Mammary epithelial cell (primary cell): ENCODE measurements at regions not wholly inside any gene's neighbourhood (a gene's known extent, or its start where the extent isn't known, plus 50 kb on each side); places are given as distances from the start of the nearest gene placed in this dataset.

Experiments used
- EZH2 ChIP-seq: IDR thresholded peaks from 2 replicates; pipeline ENCODE4 v1.6.1; 2012; ENCODE audit warnings: low read length, inconsistent platforms, borderline replicate concordance
- TF ChIP-seq, protein P1 (sequence below), 2 donors: IDR thresholded peaks in 1 of 2; conservative IDR thresholded peaks in 1 of 2; 2 replicates each; pipeline ENCODE4 v1.5.1; 2011 to 2012; ENCODE audit warnings: inconsistent platforms in 2 of 2, low read length in 2 of 2, mild to moderate bottlenecking in 2 of 2, control low read depth in 1 of 2, low read depth in 1 of 2; ENCODE audit not compliant: insufficient read depth in 1 of 2; ENCODE audit errors: extremely low read depth in 1 of 2

GRCh38 chr4:147332091-147332490 is 148.8 kb upstream of the EDNRA start:
- TF ChIP-seq, protein P1, sequence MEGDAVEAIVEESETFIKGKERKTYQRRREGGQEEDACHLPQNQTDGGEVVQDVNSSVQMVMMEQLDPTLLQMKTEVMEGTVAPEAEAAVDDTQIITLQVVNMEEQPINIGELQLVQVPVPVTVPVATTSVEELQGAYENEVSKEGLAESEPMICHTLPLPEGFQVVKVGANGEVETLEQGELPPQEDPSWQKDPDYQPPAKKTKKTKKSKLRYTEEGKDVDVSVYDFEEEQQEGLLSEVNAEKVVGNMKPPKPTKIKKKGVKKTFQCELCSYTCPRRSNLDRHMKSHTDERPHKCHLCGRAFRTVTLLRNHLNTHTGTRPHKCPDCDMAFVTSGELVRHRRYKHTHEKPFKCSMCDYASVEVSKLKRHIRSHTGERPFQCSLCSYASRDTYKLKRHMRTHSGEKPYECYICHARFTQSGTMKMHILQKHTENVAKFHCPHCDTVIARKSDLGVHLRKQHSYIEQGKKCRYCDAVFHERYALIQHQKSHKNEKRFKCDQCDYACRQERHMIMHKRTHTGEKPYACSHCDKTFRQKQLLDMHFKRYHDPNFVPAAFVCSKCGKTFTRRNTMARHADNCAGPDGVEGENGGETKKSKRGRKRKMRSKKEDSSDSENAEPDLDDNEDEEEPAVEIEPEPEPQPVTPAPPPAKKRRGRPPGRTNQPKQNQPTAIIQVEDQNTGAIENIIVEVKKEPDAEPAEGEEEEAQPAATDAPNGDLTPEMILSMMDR (conservative IDR thresholded peaks at IDR 0.05 in 1 of 2, IDR thresholded peaks at IDR 0.05 in 1 of 2; ENCODE audit: extremely low read depth in 1 of 2, insufficient read depth in 1 of 2, low read depth in 1 of 2, low read length in 2 of 2), result no peak
- no peak for TF ChIP-seq EZH2
